Ovary (tissue), 7 donors: ENCODE measurements at regions not wholly inside any gene's neighbourhood (a gene's known extent, or its start where the extent isn't known, plus 50 kb on each side); places are given as distances from the start of the nearest gene placed in this dataset.

ENCODE experiments used
- DNase-seq, 5 donors: peaks; one replicate each; pipeline ENCODE4 v3.0.0-alpha.2; 2019 to 2020
- H3K27ac ChIP-seq, 2 donors: fragments of 200-600 bp; one replicate each; pipeline versions ENCODE4 v1.5.1 to v1.8.0; 2019 to 2022
- H3K27me3 ChIP-seq: fragments of 200-600 bp; one replicate; pipeline ENCODE4 v1.8.0; 2022
- H3K36me3 ChIP-seq: fragments of 200-600 bp; sonication (generic); one replicate; pipeline ENCODE4 v1.5.1; 2019
- H3K4me1 ChIP-seq: one replicate; pipeline ENCODE4 v1.8.1; 2013; ENCODE audit warnings: mild to moderate bottlenecking, moderate library complexity; ENCODE audit not compliant: insufficient read depth
- H3K4me3 ChIP-seq: fragments of 200-600 bp; sonication (generic); one replicate; pipeline ENCODE4 v1.5.1; 2017
- H3K9me3 ChIP-seq, 2 donors: fragments of 200-600 bp in 1 of 2; sonication (generic) in 1 of 2; one replicate each; pipeline versions ENCODE4 v1.5.1 to v1.8.1; 2013 to 2019; ENCODE audit warnings: mild to moderate bottlenecking in 1 of 2, moderate library complexity in 1 of 2
- CTCF ChIP-seq, 3 donors: fragments of 450-650 bp in 2 of 3; fragments of 200-600 bp in 1 of 3; IDR thresholded peaks; one replicate each; pipeline versions ENCODE4 v1.5.1 to v1.8.0; 2016 to 2022; ENCODE audit warnings: antibody characterized with exemption in 3 of 3, mild to moderate bottlenecking in 1 of 3
- EP300 ChIP-seq: sonication (generic); formaldehyde crosslinking; IDR thresholded peaks from one replicate; pipeline ENCODE4 v1.6.1; 2017; ENCODE audit warnings: antibody characterized with exemption
- POLR2A ChIP-seq: fragments of 450-650 bp; IDR thresholded peaks from one replicate; pipeline ENCODE4 v1.6.1; 2017; ENCODE audit warnings: antibody characterized with exemption, mild to moderate bottlenecking, moderate library complexity
- WGBS, 3 donors: extraction: QIAGEN DNeasy Blood & Tissue Kit in 1 of 3; methylation state at CpG; one replicate each; pipeline versions ENCODE4 v1.1.5 to v1.1.7; 2013 to 2017; 5-methylcytosine and 5-hydroxymethylcytosine counted together
- intact Hi-C, 4 donors: fragments of 100-400 bp; cut with DNase I; formaldehyde crosslinking; loops; one replicate each; pipeline versions ENCODE4 v1.11.0 to v1.15.1; 2022 to 2023
- donor health status: DM: no; HTN: no; CAD: no; lungs with moderate emphysema.
- donor health status: DM: no; HTN: no; CAD: no.
- donor health status: Bipolar disorder and iron deficiency.
- donor health status: DM: no; HTN: no; CAD: no.
- donor health status: DM: yes; HTN: yes; CAD: no.

DNA sequence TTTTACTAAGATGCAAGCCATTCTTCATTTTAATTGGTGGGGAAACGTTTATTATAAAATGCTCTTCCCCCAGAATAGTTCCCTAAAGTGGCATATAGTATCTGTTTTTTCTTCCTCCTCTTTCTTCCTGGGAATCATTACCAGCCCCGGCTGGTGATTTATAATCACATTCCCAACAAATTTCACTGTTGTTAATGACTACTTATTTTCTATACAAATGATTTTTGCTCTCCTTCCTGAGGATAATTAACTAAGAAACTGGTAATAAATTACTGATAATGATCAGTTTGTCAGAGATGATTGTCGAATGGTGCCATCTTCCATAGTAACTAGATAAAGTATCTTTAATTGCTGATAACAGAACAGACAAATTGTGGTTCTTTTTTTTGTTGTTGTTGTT, 785.5 kb upstream of the RBFOX1 start:
- intact Hi-C loops: no loop called here
- Histone ChIP-seq H3K27ac (no peak overlapping the region), H3K4me1 (no peaks in the 10 kb centered on the region), H3K27me3 (no peaks in the 10 kb centered on the region), H3K4me3 (no peak overlapping the region), H3K36me3 (no peaks in the 10 kb centered on the region), H3K9me3 (no peaks in the 10 kb centered on the region)
- WGBS, 3 donors: 3 to 8% (median 4%) methylated on average over 3 of the region's 3 CpGs
- TF ChIP-seq EP300 (no peak), CTCF (IDR thresholded peaks at IDR 0.05) (no peak), POLR2A (no peak)
- no peak for DNase-seq

- Histone ChIP-seq H3K9me3 (no peaks in the 10 kb centered on the region), H3K4me3 (no peak overlapping the region), H3K27me3 (no peaks in the 10 kb centered on the region), H3K4me1 (no peaks in the 10 kb centered on the region), H3K36me3 (no peaks in the 10 kb centered on the region), H3K27ac (no peak overlapping the region)
- 78 to 88% (median 81%) methylated on average over 7 of the region's 7 CpGs for WGBS, 3 donors
- intact Hi-C loops: no loop called here
- TF ChIP-seq EP300 (no peak), CTCF (IDR thresholded peaks at IDR 0.05) (no peak), POLR2A (no peak)
- DNase-seq: no peak
These were observed 787.3 kb upstream of the RBFOX1 start for GRCh38 chr16:6545329-6545728.

- Histone ChIP-seq H3K36me3 (no peaks in the 10 kb centered on the region), H3K27me3 (no peaks in the 10 kb centered on the region), H3K4me1 (no peaks in the 10 kb centered on the region), H3K4me3 (no peak overlapping the region), H3K9me3 (no peaks in the 10 kb centered on the region), H3K27ac (no peak overlapping the region)
- intact Hi-C loops: loop anchor here in 1 of 4 donors (5.0 kb wide), 1 partner anchor 429 kb away; no protein-coding TSS in a partner anchor
- 60 to 71% (median 68%) methylated on average over 3 of the region's 3 CpGs for WGBS, 3 donors
- TF ChIP-seq CTCF (IDR thresholded peaks at IDR 0.05) (no peak), EP300 (no peak), POLR2A (no peak)
- no peak for DNase-seq
These were observed 791.4 kb upstream of the RBFOX1 start for GRCh38 chr16:6541267-6541666.

GRCh38 chr16:6536411-6536810, 796.2 kb upstream of the RBFOX1 start:
- Histone ChIP-seq H3K4me1 (no peaks in the 10 kb centered on the region), H3K9me3 (no peaks in the 10 kb centered on the region), H3K36me3 (no peaks in the 10 kb centered on the region), H3K4me3 (no peak overlapping the region), H3K27me3 (no peaks in the 10 kb centered on the region), H3K27ac (no peak overlapping the region)
- DNase-seq: no peak
- 48 to 55% (median 52%) methylated on average over 2 of the region's 2 CpGs for WGBS, 3 donors
- TF ChIP-seq POLR2A: no peak
- intact Hi-C loops: no loop called here

GRCh38 chr16:6531067-6531466, 801.6 kb upstream of the RBFOX1 start:
- Histone ChIP-seq H3K27ac (no peak overlapping the region), H3K9me3 (no peaks in the 10 kb centered on the region), H3K4me3 (no peak overlapping the region), H3K27me3 (no peaks in the 10 kb centered on the region), H3K4me1 (no peaks in the 10 kb centered on the region), H3K36me3 (no peaks in the 10 kb centered on the region)
- intact Hi-C loops: no loop called here
- no peak for TF ChIP-seq POLR2A
- no peak for TF ChIP-seq CTCF (IDR thresholded peaks at IDR 0.05)
- TF ChIP-seq EP300: no peak
- 62 to 70% (median 67%) methylated on average over 3 of the region's 3 CpGs for WGBS, 3 donors
- no peak for DNase-seq
